Liver (tissue), 8 donors: ENCODE measurements at regions not wholly inside any gene's neighbourhood (a gene's known extent, or its start where the extent isn't known, plus 50 kb on each side); places are given as distances from the start of the nearest gene placed in this dataset.

Source experiments
- DNase-seq: peaks from one replicate; pipeline ENCODE4 v3.0.0-alpha.2; 2017; ENCODE audit warnings: low spot score
- H3K27ac ChIP-seq, 2 donors: one replicate each; pipeline ENCODE4 v1.7.0; 2013; ENCODE audit warnings: inconsistent platforms in 2 of 2, low read length in 2 of 2, control low read depth in 1 of 2, low read depth in 1 of 2, mild to moderate bottlenecking in 1 of 2
- H3K27me3 ChIP-seq, 4 donors: one replicate each; pipeline versions ENCODE4 v1.6.1 to v1.7.0; 2013; ENCODE audit warnings: low read length in 3 of 4, inconsistent platforms in 1 of 4, mild to moderate bottlenecking in 1 of 4, moderate library complexity in 1 of 4; ENCODE audit not compliant: control insufficient read depth in 4 of 4, insufficient read depth in 4 of 4
- H3K36me3 ChIP-seq, 4 donors: one replicate each; pipeline versions ENCODE4 v1.6.1 to v1.7.0; 2013; ENCODE audit warnings: low read length in 3 of 4, mild to moderate bottlenecking in 3 of 4, low read depth in 1 of 4, moderate library complexity in 1 of 4; ENCODE audit not compliant: control insufficient read depth in 4 of 4, insufficient read depth in 3 of 4
- H3K4me1 ChIP-seq, 4 donors: one replicate each; pipeline versions ENCODE4 v1.6.1 to v1.7.0; 2013; ENCODE audit warnings: low read length in 3 of 4, mild to moderate bottlenecking in 3 of 4, moderate library complexity in 1 of 4; ENCODE audit not compliant: control insufficient read depth in 4 of 4, insufficient read depth in 4 of 4
- H3K4me3 ChIP-seq, 3 donors: one replicate each; pipeline versions ENCODE4 v1.6.1 to v1.7.0; 2013; ENCODE audit warnings: low read length in 3 of 3, control low read depth in 1 of 3, low read depth in 1 of 3, mild to moderate bottlenecking in 1 of 3
- H3K9ac ChIP-seq, 2 donors: one replicate each; pipeline ENCODE4 v1.7.0; 2013; ENCODE audit warnings: low read length in 2 of 2, mild to moderate bottlenecking in 2 of 2, moderate library complexity in 2 of 2, control low read depth in 1 of 2, low read depth in 1 of 2
- H3K9me3 ChIP-seq, 4 donors: one replicate each; pipeline versions ENCODE4 v1.6.1 to v1.7.0; 2013; ENCODE audit warnings: low read length in 3 of 4; ENCODE audit not compliant: control insufficient read depth in 4 of 4
- EGR1 ChIP-seq, 2 donors: IDR thresholded peaks; 2 replicates each; pipeline ENCODE4 v1.6.1; 2016 to 2018; ENCODE audit warnings: antibody characterized with exemption in 2 of 2, low read depth in 2 of 2
- FOXA1 ChIP-seq: IDR thresholded peaks from 2 replicates; pipeline ENCODE4 v1.6.1; 2016; ENCODE audit warnings: antibody characterized with exemption
- FOXA2 ChIP-seq: IDR thresholded peaks from 2 replicates; pipeline ENCODE4 v1.6.1; 2016; ENCODE audit warnings: antibody characterized with exemption
- GABPA ChIP-seq, 2 donors: IDR thresholded peaks in 1 of 2; conservative IDR thresholded peaks in 1 of 2; 2 replicates each; pipeline ENCODE4 v1.6.1; 2016; ENCODE audit warnings: antibody characterized with exemption in 2 of 2, mild to moderate bottlenecking in 1 of 2, moderate library complexity in 1 of 2
- HNF4A ChIP-seq, 2 donors: conservative IDR thresholded peaks; 2 replicates each; pipeline ENCODE4 v1.6.1; 2016; ENCODE audit warnings: antibody characterized with exemption in 2 of 2, mild to moderate bottlenecking in 2 of 2
- HNF4G ChIP-seq: IDR thresholded peaks from 2 replicates; pipeline ENCODE4 v1.6.1; 2016; ENCODE audit warnings: antibody characterized with exemption
- JUND ChIP-seq, 2 donors: IDR thresholded peaks; 2 replicates each; pipeline ENCODE4 v1.6.1; 2016; ENCODE audit warnings: antibody characterized with exemption in 2 of 2
- NR2F2 ChIP-seq: IDR thresholded peaks from 2 replicates; pipeline ENCODE4 v1.6.1; 2016; ENCODE audit warnings: antibody characterized with exemption
- RAD21 ChIP-seq, 2 donors: IDR thresholded peaks; 2 replicates each; pipeline ENCODE4 v1.6.1; 2016; ENCODE audit warnings: antibody characterized with exemption in 2 of 2, mild to moderate bottlenecking in 2 of 2
- RXRA ChIP-seq, 2 donors: IDR thresholded peaks; 2 replicates each; pipeline ENCODE4 v1.6.1; 2017 to 2018; ENCODE audit warnings: antibody characterized with exemption in 2 of 2, mild to moderate bottlenecking in 1 of 2
- SP1 ChIP-seq: IDR thresholded peaks from 2 replicates; pipeline ENCODE4 v1.6.1; 2018; ENCODE audit warnings: antibody characterized with exemption, mild to moderate bottlenecking
- TAF1 ChIP-seq: conservative IDR thresholded peaks from 2 replicates; pipeline ENCODE4 v1.6.1; 2016; ENCODE audit warnings: antibody characterized with exemption, mild to moderate bottlenecking
- YY1 ChIP-seq: IDR thresholded peaks from 2 replicates; pipeline ENCODE4 v1.6.1; 2016; ENCODE audit warnings: antibody characterized with exemption, mild to moderate bottlenecking
- WGBS: extraction: QIAGEN DNeasy Blood & Tissue Kit; methylation state at CpG from one replicate; pipeline ENCODE4 v1.1.7; 2013; 5-methylcytosine and 5-hydroxymethylcytosine counted together
- TF ChIP-seq, protein P1 (sequence below): IDR thresholded peaks from 2 replicates; pipeline ENCODE4 v1.6.1; 2016; ENCODE audit warnings: antibody characterized with exemption
- TF ChIP-seq, protein P2 (sequence below): IDR thresholded peaks from 2 replicates; pipeline ENCODE4 v1.6.1; 2016; ENCODE audit warnings: antibody characterized with exemption
- TF ChIP-seq, protein P3 (sequence below): IDR thresholded peaks from 2 replicates; pipeline ENCODE4 v1.6.1; 2016; ENCODE audit warnings: antibody characterized with exemption, mild to moderate bottlenecking
- TF ChIP-seq, protein P4 (sequence below): fragments of 150-350 bp; IDR thresholded peaks from 2 replicates; pipeline ENCODE4 v1.5.1; 2017; ENCODE audit warnings: improper control_type of control experiment, low read depth, low read length; ENCODE audit not compliant: missing input control
- TF ChIP-seq, protein P5 (sequence below): IDR thresholded peaks from 2 replicates; pipeline ENCODE4 v1.6.1; 2016; ENCODE audit warnings: antibody characterized with exemption
- donor health status: healthy.
- donor health status: healthy.
- donor health status: healthy.
- donor health status: healthy.
- donor health status: healthy.

DNA sequence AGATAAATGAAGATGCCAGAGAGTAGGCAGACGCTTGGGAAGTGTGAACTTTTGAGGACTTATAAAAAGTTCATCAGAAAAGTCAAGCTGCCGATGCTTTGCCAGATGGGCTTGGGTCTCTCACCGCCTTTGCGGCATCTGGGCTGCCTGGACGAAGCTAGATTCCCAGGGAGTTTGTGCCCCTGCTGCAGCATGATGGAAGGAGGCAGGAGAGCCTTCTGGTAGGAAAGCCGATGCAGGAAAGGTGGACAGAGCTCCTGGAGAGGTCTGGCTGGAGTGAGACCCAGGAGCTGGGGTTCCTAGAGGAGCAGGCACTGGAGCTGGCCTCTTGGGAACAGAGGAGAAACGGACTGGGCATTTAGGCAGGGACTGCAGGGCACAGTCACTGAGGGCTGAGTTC is 51.9 kb upstream of the ATP2B2 start:
- Histone ChIP-seq H3K4me1 (no peaks in the 10 kb centered on the region), H3K9me3 (no peaks in the 10 kb centered on the region), H3K36me3 (no peaks in the 10 kb centered on the region), H3K27me3 (no peaks in the 10 kb centered on the region), H3K27ac (no peak overlapping the region), H3K4me3 (no peak overlapping the region), H3K9ac (no peak overlapping the region)
- 87% methylated on average over 7 of the region's 7 CpGs for WGBS
- no peak for DNase-seq
- TF ChIP-seq, protein P1, sequence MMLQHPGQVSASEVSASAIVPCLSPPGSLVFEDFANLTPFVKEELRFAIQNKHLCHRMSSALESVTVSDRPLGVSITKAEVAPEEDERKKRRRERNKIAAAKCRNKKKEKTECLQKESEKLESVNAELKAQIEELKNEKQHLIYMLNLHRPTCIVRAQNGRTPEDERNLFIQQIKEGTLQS, result no peak
- TF ChIP-seq GABPA (IDR thresholded peaks at IDR 0.05 in 1 of 2, conservative IDR thresholded peaks at IDR 0.05 in 1 of 2) (no peak), YY1 (no peak), TAF1 (no peak), RAD21 (IDR thresholded peaks at IDR 0.05) (no peak), EGR1 (IDR thresholded peaks at IDR 0.05; ENCODE audit: low read depth in 2 of 2) (no peak), RXRA (IDR thresholded peaks at IDR 0.05) (no peak), SP1 (no peak), HNF4G (no peak), NR2F2 (no peak), FOXA2 (no peak), FOXA1 (no peak), JUND (IDR thresholded peaks at IDR 0.05) (no peak), HNF4A (conservative IDR thresholded peaks at IDR 0.05) (no peak)
- TF ChIP-seq, protein P2, sequence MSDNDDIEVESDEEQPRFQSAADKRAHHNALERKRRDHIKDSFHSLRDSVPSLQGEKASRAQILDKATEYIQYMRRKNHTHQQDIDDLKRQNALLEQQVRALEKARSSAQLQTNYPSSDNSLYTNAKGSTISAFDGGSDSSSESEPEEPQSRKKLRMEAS, result no peak
- TF ChIP-seq, protein P3, sequence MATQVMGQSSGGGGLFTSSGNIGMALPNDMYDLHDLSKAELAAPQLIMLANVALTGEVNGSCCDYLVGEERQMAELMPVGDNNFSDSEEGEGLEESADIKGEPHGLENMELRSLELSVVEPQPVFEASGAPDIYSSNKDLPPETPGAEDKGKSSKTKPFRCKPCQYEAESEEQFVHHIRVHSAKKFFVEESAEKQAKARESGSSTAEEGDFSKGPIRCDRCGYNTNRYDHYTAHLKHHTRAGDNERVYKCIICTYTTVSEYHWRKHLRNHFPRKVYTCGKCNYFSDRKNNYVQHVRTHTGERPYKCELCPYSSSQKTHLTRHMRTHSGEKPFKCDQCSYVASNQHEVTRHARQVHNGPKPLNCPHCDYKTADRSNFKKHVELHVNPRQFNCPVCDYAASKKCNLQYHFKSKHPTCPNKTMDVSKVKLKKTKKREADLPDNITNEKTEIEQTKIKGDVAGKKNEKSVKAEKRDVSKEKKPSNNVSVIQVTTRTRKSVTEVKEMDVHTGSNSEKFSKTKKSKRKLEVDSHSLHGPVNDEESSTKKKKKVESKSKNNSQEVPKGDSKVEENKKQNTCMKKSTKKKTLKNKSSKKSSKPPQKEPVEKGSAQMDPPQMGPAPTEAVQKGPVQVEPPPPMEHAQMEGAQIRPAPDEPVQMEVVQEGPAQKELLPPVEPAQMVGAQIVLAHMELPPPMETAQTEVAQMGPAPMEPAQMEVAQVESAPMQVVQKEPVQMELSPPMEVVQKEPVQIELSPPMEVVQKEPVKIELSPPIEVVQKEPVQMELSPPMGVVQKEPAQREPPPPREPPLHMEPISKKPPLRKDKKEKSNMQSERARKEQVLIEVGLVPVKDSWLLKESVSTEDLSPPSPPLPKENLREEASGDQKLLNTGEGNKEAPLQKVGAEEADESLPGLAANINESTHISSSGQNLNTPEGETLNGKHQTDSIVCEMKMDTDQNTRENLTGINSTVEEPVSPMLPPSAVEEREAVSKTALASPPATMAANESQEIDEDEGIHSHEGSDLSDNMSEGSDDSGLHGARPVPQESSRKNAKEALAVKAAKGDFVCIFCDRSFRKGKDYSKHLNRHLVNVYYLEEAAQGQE, result no peak
- TF ChIP-seq, protein P4, sequence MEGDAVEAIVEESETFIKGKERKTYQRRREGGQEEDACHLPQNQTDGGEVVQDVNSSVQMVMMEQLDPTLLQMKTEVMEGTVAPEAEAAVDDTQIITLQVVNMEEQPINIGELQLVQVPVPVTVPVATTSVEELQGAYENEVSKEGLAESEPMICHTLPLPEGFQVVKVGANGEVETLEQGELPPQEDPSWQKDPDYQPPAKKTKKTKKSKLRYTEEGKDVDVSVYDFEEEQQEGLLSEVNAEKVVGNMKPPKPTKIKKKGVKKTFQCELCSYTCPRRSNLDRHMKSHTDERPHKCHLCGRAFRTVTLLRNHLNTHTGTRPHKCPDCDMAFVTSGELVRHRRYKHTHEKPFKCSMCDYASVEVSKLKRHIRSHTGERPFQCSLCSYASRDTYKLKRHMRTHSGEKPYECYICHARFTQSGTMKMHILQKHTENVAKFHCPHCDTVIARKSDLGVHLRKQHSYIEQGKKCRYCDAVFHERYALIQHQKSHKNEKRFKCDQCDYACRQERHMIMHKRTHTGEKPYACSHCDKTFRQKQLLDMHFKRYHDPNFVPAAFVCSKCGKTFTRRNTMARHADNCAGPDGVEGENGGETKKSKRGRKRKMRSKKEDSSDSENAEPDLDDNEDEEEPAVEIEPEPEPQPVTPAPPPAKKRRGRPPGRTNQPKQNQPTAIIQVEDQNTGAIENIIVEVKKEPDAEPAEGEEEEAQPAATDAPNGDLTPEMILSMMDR, result no peak
- TF ChIP-seq, protein P5, sequence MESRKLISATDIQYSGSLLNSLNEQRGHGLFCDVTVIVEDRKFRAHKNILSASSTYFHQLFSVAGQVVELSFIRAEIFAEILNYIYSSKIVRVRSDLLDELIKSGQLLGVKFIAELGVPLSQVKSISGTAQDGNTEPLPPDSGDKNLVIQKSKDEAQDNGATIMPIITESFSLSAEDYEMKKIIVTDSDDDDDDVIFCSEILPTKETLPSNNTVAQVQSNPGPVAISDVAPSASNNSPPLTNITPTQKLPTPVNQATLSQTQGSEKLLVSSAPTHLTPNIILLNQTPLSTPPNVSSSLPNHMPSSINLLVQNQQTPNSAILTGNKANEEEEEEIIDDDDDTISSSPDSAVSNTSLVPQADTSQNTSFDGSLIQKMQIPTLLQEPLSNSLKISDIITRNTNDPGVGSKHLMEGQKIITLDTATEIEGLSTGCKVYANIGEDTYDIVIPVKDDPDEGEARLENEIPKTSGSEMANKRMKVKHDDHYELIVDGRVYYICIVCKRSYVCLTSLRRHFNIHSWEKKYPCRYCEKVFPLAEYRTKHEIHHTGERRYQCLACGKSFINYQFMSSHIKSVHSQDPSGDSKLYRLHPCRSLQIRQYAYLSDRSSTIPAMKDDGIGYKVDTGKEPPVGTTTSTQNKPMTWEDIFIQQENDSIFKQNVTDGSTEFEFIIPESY, result no peak
